ENCODE measurements at regions not wholly inside any gene's neighbourhood (a gene's known extent, or its start where the extent isn't known, plus 50 kb on each side); places are given as distances from the start of the nearest gene placed in this dataset.

- H3K4me3 ChIP-seq (replicated peaks in 1 of 3; ENCODE audit: insufficient read depth in 1 of 3, low read depth in 1 of 3, low read length in 3 of 3): no peak overlapping the region
- no peaks in the 10 kb centered on the region for H3K27me3 ChIP-seq (ENCODE audit: control insufficient read depth in 2 of 2, insufficient read depth in 2 of 2, low read length in 2 of 2)
- no peaks in the 10 kb centered on the region for H3K9me1 ChIP-seq (replicated peaks; ENCODE audit: control insufficient read depth, extremely low read depth, insufficient read depth, low read length)
- intact Hi-C loops (cut with micrococcal nuclease) (no loop called here), dilution Hi-C loops (cut with MboI; ENCODE audit: extremely low pct_ligation_motif_present, low sequenced_read_pairs) (no loop called here)
- no peak overlapping the region for H3K27ac ChIP-seq (ENCODE audit: insufficient read depth, low read depth, low read length)
- DNase-seq (ENCODE audit: low read depth, low spot score) (no peak), FAIRE-seq (no peak)
- no peaks in the 10 kb centered on the region for H3K4me1 ChIP-seq (ENCODE audit: control insufficient read depth, extremely low read depth, insufficient read depth, low read length)
- CTCF ChIA-PET: interaction anchor here (1.4 kb wide), 1 partner anchor 11 kb away, joined by 3 read pairs; no protein-coding TSS in a partner anchor
- H4K20me1 ChIP-seq (replicated peaks; ENCODE audit: control insufficient read depth, extremely low read depth, insufficient read depth, low read length): no peaks in the 10 kb centered on the region
- no peak overlapping the region for H3K9ac ChIP-seq (replicated peaks; ENCODE audit: extremely low read depth, insufficient read depth, low read length)
- TF ChIP-seq FOS (IDR thresholded peaks at IDR 0.05; ENCODE audit: borderline replicate concordance, insufficient read depth, low read length): no peak
- no peak for TF ChIP-seq MAX (IDR thresholded peaks at IDR 0.05; ENCODE audit: insufficient read depth, insufficient read length)
- TF ChIP-seq POLR2AphosphoS5 (IDR thresholded peaks at IDR 0.05; ENCODE audit: insufficient read depth, low read depth, low read length): no peak
- no peak for TF ChIP-seq POLR2A (IDR thresholded peaks at IDR 0.05; ENCODE audit: low read depth, low read length)
- no TSS peak for BruUV-seq (replicated peaks)
- H3K79me2 ChIP-seq (ENCODE audit: control insufficient read depth, insufficient read depth, low read length): no peaks in the 10 kb centered on the region
- POLR2A ChIA-PET: no interaction called here
- no peaks in the 10 kb centered on the region for H3K36me3 ChIP-seq (ENCODE audit: control insufficient read depth in 2 of 2, extremely low read depth in 1 of 2, insufficient read depth in 2 of 2, low read length in 2 of 2)
- peaks cover 2% of the 10 kb centered on the region for H3K9me3 ChIP-seq (replicated peaks; ENCODE audit: control insufficient read depth, insufficient read depth, low read length)
- no peak overlapping the region for H2AFZ ChIP-seq (ENCODE audit: low read depth, low read length)
- H3K4me2 ChIP-seq (ENCODE audit: insufficient read depth, low read length): no peak overlapping the region
These were observed 609.1 kb upstream of the SLC35B3 start for GRCh38 chr6:9044426-9044825.

- BruUV-seq (replicated peaks): no TSS peak
- FAIRE-seq: no peak
These were observed 605.4 kb upstream of the SLC35B3 start for GRCh38 chr6:9040718-9041117.

More at GRCh38 chr6:9040718-9041117, 605.4 kb upstream of the SLC35B3 start:
- peaks cover 4% of the 10 kb centered on the region for H3K9me3 ChIP-seq (replicated peaks; ENCODE audit: control insufficient read depth, insufficient read depth, low read length)
- H3K36me3 ChIP-seq (ENCODE audit: control insufficient read depth in 2 of 2, extremely low read depth in 1 of 2, insufficient read depth in 2 of 2, low read length in 2 of 2): no peaks in the 10 kb centered on the region
- H3K4me1 ChIP-seq (ENCODE audit: control insufficient read depth, extremely low read depth, insufficient read depth, low read length): no peaks in the 10 kb centered on the region
- H3K4me3 ChIP-seq (replicated peaks in 1 of 3; ENCODE audit: insufficient read depth in 1 of 3, low read depth in 1 of 3, low read length in 3 of 3): no peak overlapping the region
- ChIA-PET POLR2A (no interaction called here), CTCF (no interaction called here)
- no peaks in the 10 kb centered on the region for H3K27me3 ChIP-seq (ENCODE audit: control insufficient read depth in 2 of 2, insufficient read depth in 2 of 2, low read length in 2 of 2)
- dilution Hi-C loops (cut with MboI; ENCODE audit: extremely low pct_ligation_motif_present, low sequenced_read_pairs) (no loop called here), intact Hi-C loops (cut with micrococcal nuclease) (no loop called here)
- DNase-seq (ENCODE audit: low read depth, low spot score): no peak
- no peak overlapping the region for H3K27ac ChIP-seq (ENCODE audit: insufficient read depth, low read depth, low read length)
- no peaks in the 10 kb centered on the region for H3K9me1 ChIP-seq (replicated peaks; ENCODE audit: control insufficient read depth, extremely low read depth, insufficient read depth, low read length)
- H3K4me2 ChIP-seq (ENCODE audit: insufficient read depth, low read length): no peak overlapping the region
- no peak for TF ChIP-seq GATA2 (IDR thresholded peaks at IDR 0.05; ENCODE audit: insufficient read depth, insufficient read length, low read depth, low read length)
- H3K79me2 ChIP-seq (ENCODE audit: control insufficient read depth, insufficient read depth, low read length): no peaks in the 10 kb centered on the region
- no peaks in the 10 kb centered on the region for H4K20me1 ChIP-seq (replicated peaks; ENCODE audit: control insufficient read depth, extremely low read depth, insufficient read depth, low read length)
- no peak overlapping the region for H3K9ac ChIP-seq (replicated peaks; ENCODE audit: extremely low read depth, insufficient read depth, low read length)
- no peak overlapping the region for H2AFZ ChIP-seq (ENCODE audit: low read depth, low read length)
